GM19240 (cell line): ENCODE measurements at regions not wholly inside any gene's neighbourhood (a gene's known extent, or its start where the extent isn't known, plus 50 kb on each side); places are given as distances from the start of the nearest gene placed in this dataset.
A peak's percentile ranks its signal among the peaks of the same experiment; 100 is the strongest.
"Not testable (repeated sequence)": the region's sequence is repeated elsewhere in the genome, so short reads cannot be mapped to it uniquely, and the experiment has no call there.

Experiments
- DNase-seq: peaks from one replicate; pipeline ENCODE4 v3.0.0; 2011; ENCODE audit warnings: low spot score; ENCODE audit not compliant: insufficient read length

- no peak for DNase-seq
These were observed 52.5 kb downstream of the RHOB start for GRCh38 chr2:20499387-20499786.

GRCh38 chr2:20501974-20502373, 55.1 kb downstream of the RHOB start:
- DNase-seq = no peak

GRCh38 chr2:20502496-20502895, 55.6 kb downstream of the RHOB start:
- not testable (repeated sequence) for DNase-seq

GRCh38 chr2:20504174-20504573, 57.3 kb downstream of the RHOB start:
- no peak for DNase-seq

- DNase-seq = no peak
These were observed 59.4 kb downstream of the RHOB start for GRCh38 chr2:20506201-20506685.

GRCh38 chr2:20507166-20507692, 60.4 kb downstream of the RHOB start:
- peak; percentile 75 for DNase-seq

GRCh38 chr2:20507711-20508110, 60.8 kb downstream of the RHOB start:
- DNase-seq = no peak

GRCh38 chr2:20509301-20509769, 62.5 kb downstream of the RHOB start:
- no peak for DNase-seq

- DNase-seq = no peak
These were observed 63.1 kb downstream of the RHOB start for GRCh38 chr2:20509770-20510490.

GRCh38 chr2:20511130-20511529, 64.3 kb downstream of the RHOB start:
- DNase-seq = no peak

GRCh38 chr2:20512061-20512605, 65.3 kb downstream of the RHOB start:
- DNase-seq = no peak

GRCh38 chr2:20513946-20514345, 67.1 kb downstream of the RHOB start:
- no peak for DNase-seq

GRCh38 chr2:20514596-20515269, 67.9 kb downstream of the RHOB start:
- DNase-seq = no peak

- no peak for DNase-seq
These were observed 68.7 kb downstream of the RHOB start for GRCh38 chr2:20515290-20516220.

- DNase-seq = no peak
These were observed 69.4 kb downstream of the RHOB start for GRCh38 chr2:20516291-20516645.

- DNase-seq = peak; percentile 69
These were observed 69.9 kb downstream of the RHOB start for GRCh38 chr2:20516646-20517341.

GRCh38 chr2:20519309-20519708, 72.4 kb downstream of the RHOB start:
- no peak for DNase-seq

- no peak for DNase-seq
These were observed 73.3 kb downstream of the RHOB start for GRCh38 chr2:20520128-20520527.

- DNase-seq = no peak
These were observed 74.3 kb downstream of the RHOB start for GRCh38 chr2:20521193-20521592.

- no peak for DNase-seq
These were observed 74.9 kb downstream of the RHOB start for GRCh38 chr2:20521682-20522189.
